IMR-90 (cell line): ENCODE measurements at regions not wholly inside any gene's neighbourhood (a gene's known extent, or its start where the extent isn't known, plus 50 kb on each side); places are given as distances from the start of the nearest gene placed in this dataset.

Experiments used
- ATAC-seq: fragments of 200-7000 bp; cut with Tn5 transposase; 2 replicates; pipeline ENCODE4 v1.9.1; 2020; ENCODE audit warnings: low read depth, mild to moderate bottlenecking, moderate library complexity
- BruUV-seq: library from RNA; stranded (reverse); fragments of 400-500 nt; replicated peaks from 2 replicates; lab custom pipeline; 2021; lab: Mats Ljungman, UMichigan
- CTCF ChIA-PET: fragments of 300-600 bp; formaldehyde crosslinking; extraction: SDS; loops from one replicate; lab custom pipeline; 2021; ENCODE audit warnings: antibody characterized with exemption; lab: Yijun Ruan, JAX
- POLR2A ChIA-PET: fragments of 300-600 bp; sonication (Branson Sonifier 250); formaldehyde crosslinking; loops from one replicate; lab custom pipeline; 2022; ENCODE audit warnings: antibody characterized with exemption; ENCODE audit not compliant: unreplicated experiment; lab: Charles Lee
- DNase-seq: peaks from one replicate; pipeline ENCODE4 v3.0.0; 2013
- H2AFZ ChIP-seq: replicated peaks from 2 replicates; pipeline ENCODE3; 2013; ENCODE audit warnings: low read length, mild to moderate bottlenecking; ENCODE audit not compliant: poor library complexity
- H2AK5ac ChIP-seq: 2 replicates; pipeline ENCODE4 v1.6.1; 2013; ENCODE audit warnings: low read depth, low read length, inconsistent platforms
- H2AK9ac ChIP-seq: replicated peaks from 2 replicates; pipeline ENCODE3; 2013; ENCODE audit warnings: mild to moderate bottlenecking, low read depth, low read length, moderate library complexity; ENCODE audit not compliant: poor library complexity
- H2BK120ac ChIP-seq: 2 replicates; pipeline ENCODE4 v1.6.1; 2013; ENCODE audit warnings: low read depth, low read length, inconsistent platforms
- H2BK15ac ChIP-seq: 3 replicates; pipeline ENCODE4 v1.6.1; 2013; ENCODE audit warnings: low read depth, low read length, inconsistent platforms
- H2BK20ac ChIP-seq: 2 replicates; pipeline ENCODE4 v1.6.1; 2013; ENCODE audit warnings: low read depth, mild to moderate bottlenecking, inconsistent platforms, low read length, moderate library complexity
- H2BK5ac ChIP-seq: 2 replicates; pipeline ENCODE4 v1.6.1; 2013; ENCODE audit warnings: mild to moderate bottlenecking, low read depth, low read length, inconsistent platforms; ENCODE audit not compliant: poor library complexity, severe bottlenecking
- H3K14ac ChIP-seq: replicated peaks from 2 replicates; pipeline ENCODE4 v1.6.1; 2013; ENCODE audit warnings: low read depth, low read length, inconsistent platforms
- H3K18ac ChIP-seq: 2 replicates; pipeline ENCODE4 v1.6.1; 2013; ENCODE audit warnings: low read depth, low read length, control low read depth
- H3K23ac ChIP-seq: 2 replicates; pipeline ENCODE4 v1.6.1; 2013; ENCODE audit warnings: low read depth, low read length, inconsistent platforms
- H3K27ac ChIP-seq: 2 replicates; pipeline ENCODE4 v1.5.1; 2013; ENCODE audit warnings: mild to moderate bottlenecking, control low read depth, low read length; ENCODE audit not compliant: insufficient read depth
- H3K27me3 ChIP-seq: 2 replicates; pipeline ENCODE4 v1.6.1; 2013; ENCODE audit warnings: low read length; ENCODE audit not compliant: control insufficient read depth, insufficient read depth
- H3K36me3 ChIP-seq: 2 replicates; pipeline ENCODE4 v1.6.1; 2013; ENCODE audit warnings: low read length, mixed read lengths; ENCODE audit not compliant: control insufficient read depth, insufficient read depth
- H3K4ac ChIP-seq: 2 replicates; pipeline ENCODE4 v1.6.1; 2013; ENCODE audit warnings: low read depth, low read length, inconsistent platforms
- H3K4me1 ChIP-seq: 2 replicates; pipeline ENCODE4 v1.6.1; 2013; ENCODE audit warnings: low read length, mixed read lengths; ENCODE audit not compliant: control insufficient read depth, insufficient read depth
- H3K4me2 ChIP-seq: 2 replicates; pipeline ENCODE4 v1.6.1; 2013; ENCODE audit warnings: low read depth, mild to moderate bottlenecking, control low read depth, low read length, moderate library complexity
- H3K4me3 ChIP-seq: 2 replicates; pipeline ENCODE4 v1.5.1; 2013; ENCODE audit warnings: low read depth, mild to moderate bottlenecking, control low read depth, low read length, moderate library complexity; ENCODE audit not compliant: insufficient read depth
- H3K56ac ChIP-seq: 2 replicates; pipeline ENCODE4 v1.6.1; 2013; ENCODE audit warnings: low read length, inconsistent platforms; ENCODE audit not compliant: insufficient read depth; ENCODE audit errors: extremely low read depth
- H3K79me1 ChIP-seq, 2 experiments: 2 replicates each; pipeline ENCODE4 v1.6.1; 2013; ENCODE audit warnings: low read length in 2 of 2, inconsistent platforms in 1 of 2, low read depth in 1 of 2
- H3K9ac ChIP-seq: 2 replicates; pipeline ENCODE4 v1.6.1; 2013; ENCODE audit warnings: low read depth, low read length, control low read depth
- H3K9me1 ChIP-seq: 2 replicates; pipeline ENCODE4 v1.6.1; 2013; ENCODE audit warnings: low read length, inconsistent platforms; ENCODE audit not compliant: insufficient read depth
- H3K9me3 ChIP-seq: 2 replicates; pipeline ENCODE4 v1.6.1; 2013; ENCODE audit warnings: low read length; ENCODE audit not compliant: control insufficient read depth, insufficient read depth
- H4K20me1 ChIP-seq: 2 replicates; pipeline ENCODE4 v1.6.1; 2013; ENCODE audit warnings: low read length, inconsistent platforms; ENCODE audit not compliant: insufficient read depth
- H4K5ac ChIP-seq: 2 replicates; pipeline ENCODE4 v1.6.1; 2013; ENCODE audit warnings: mild to moderate bottlenecking, low read depth, low read length, control low read depth
- H4K8ac ChIP-seq, 2 experiments: 2 replicates each; pipeline ENCODE4 v1.6.1; 2013; ENCODE audit warnings: low read depth in 2 of 2, low read length in 2 of 2, control low read depth in 1 of 2, inconsistent platforms in 1 of 2
- H4K91ac ChIP-seq: 2 replicates; pipeline ENCODE4 v1.6.1; 2013; ENCODE audit warnings: low read depth, low read length, inconsistent platforms; ENCODE audit not compliant: insufficient read depth
- BHLHE40 ChIP-seq: fragments of 150-350 bp; IDR thresholded peaks from 2 replicates; pipeline ENCODE4 v1.6.1; 2016; ENCODE audit warnings: mild to moderate bottlenecking, low read depth, low read length
- CEBPB ChIP-seq: IDR thresholded peaks from 2 replicates; pipeline ENCODE4 v1.6.1; 2012; ENCODE audit warnings: low read depth, low read length, improper control_type of control experiment
- CHD1 ChIP-seq: IDR thresholded peaks from 2 replicates; pipeline ENCODE4 v1.6.1; 2012; ENCODE audit warnings: low read depth, low read length, improper control_type of control experiment
- FOS ChIP-seq: fragments of 150-350 bp; IDR thresholded peaks from 2 replicates; pipeline ENCODE4 v1.6.1; 2016; ENCODE audit warnings: low read depth, low read length
- MAFK ChIP-seq: IDR thresholded peaks from 2 replicates; pipeline ENCODE4 v1.6.1; 2012; ENCODE audit warnings: low read depth, low read length, improper control_type of control experiment
- MAZ ChIP-seq: IDR thresholded peaks from 2 replicates; pipeline ENCODE4 v1.6.1; 2012; ENCODE audit warnings: low read depth, mild to moderate bottlenecking, low read length, improper control_type of control experiment, moderate library complexity, borderline replicate concordance
- MXI1 ChIP-seq: IDR thresholded peaks from 2 replicates; pipeline ENCODE4 v1.6.1; 2012; ENCODE audit warnings: low read depth, mild to moderate bottlenecking, low read length, moderate library complexity, borderline replicate concordance
- NFE2L2 ChIP-seq: fragments of 150-350 bp; IDR thresholded peaks from 2 replicates; pipeline ENCODE4 v1.6.1; 2016; ENCODE audit warnings: low read depth, mild to moderate bottlenecking, low read length
- POLR2A ChIP-seq: IDR thresholded peaks from 2 replicates; pipeline ENCODE4 v1.6.1; 2012; ENCODE audit warnings: mild to moderate bottlenecking, low read depth, low read length
- RAD21 ChIP-seq: IDR thresholded peaks from 2 replicates; pipeline ENCODE4 v1.6.1; 2012; ENCODE audit warnings: low read length, improper control_type of control experiment
- RCOR1 ChIP-seq: IDR thresholded peaks from 2 replicates; pipeline ENCODE4 v1.6.1; 2012; ENCODE audit warnings: mild to moderate bottlenecking, low read length, improper control_type of control experiment; ENCODE audit not compliant: insufficient replicate concordance
- RFX5 ChIP-seq: IDR thresholded peaks from 2 replicates; pipeline ENCODE4 v1.8.0; 2012; ENCODE audit warnings: low read depth, mild to moderate bottlenecking, low read length, moderate library complexity
- SMC3 ChIP-seq: fragments of 150-350 bp; IDR thresholded peaks from 2 replicates; pipeline ENCODE4 v1.6.1; 2016; ENCODE audit warnings: low read depth, mild to moderate bottlenecking, antibody characterized with exemption, low read length, moderate library complexity
- WGBS, 2 experiments: methylation state at CpG; one replicate each; pipeline versions ENCODE4 v1.1.5 to v1.1.7; 2013; ENCODE audit warnings: missing lambda C conversion rate in 2 of 2; ENCODE audit not compliant: insufficient read length in 1 of 2; ENCODE audit errors: extremely low coverage in 2 of 2; 5-methylcytosine and 5-hydroxymethylcytosine counted together
- dilution Hi-C: fragments of 300-500 bp; cut with HindIII; formaldehyde crosslinking; loops from one replicate; pipeline ENCODE4 v1.14.3; 2018; ENCODE audit warnings: low sequenced_read_pairs; ENCODE audit not compliant: unreplicated experiment
- in situ Hi-C: fragments of 300-500 bp; cut with MboI; formaldehyde crosslinking; loops from 3 replicates; pipeline ENCODE4 v1.14.3; 2019; ENCODE audit warnings: low sequenced_read_pairs, inconsistent platforms, mixed read lengths
- intact Hi-C: fragments of 100-400 bp; cut with micrococcal nuclease; formaldehyde crosslinking; loops from 2 replicates; pipeline ENCODE4 v1.10.0; 2022
- TF ChIP-seq, protein P1 (sequence below): conservative IDR thresholded peaks from 2 replicates; pipeline ENCODE4 v1.5.1; 2012; ENCODE audit warnings: mild to moderate bottlenecking, low read depth, low read length, improper control_type of control experiment
- TF ChIP-seq, protein P2 (sequence below): fragments of 150-350 bp; IDR thresholded peaks from 2 replicates; pipeline ENCODE4 v1.6.1; 2017; ENCODE audit warnings: mild to moderate bottlenecking, antibody characterized with exemption, low read length, low read depth
- TF ChIP-seq, protein P3 (sequence below): fragments of 150-350 bp; IDR thresholded peaks from 2 replicates; pipeline ENCODE4 v1.6.1; 2016; ENCODE audit warnings: low read depth, mild to moderate bottlenecking, low read length, moderate library complexity, borderline replicate concordance

DNA sequence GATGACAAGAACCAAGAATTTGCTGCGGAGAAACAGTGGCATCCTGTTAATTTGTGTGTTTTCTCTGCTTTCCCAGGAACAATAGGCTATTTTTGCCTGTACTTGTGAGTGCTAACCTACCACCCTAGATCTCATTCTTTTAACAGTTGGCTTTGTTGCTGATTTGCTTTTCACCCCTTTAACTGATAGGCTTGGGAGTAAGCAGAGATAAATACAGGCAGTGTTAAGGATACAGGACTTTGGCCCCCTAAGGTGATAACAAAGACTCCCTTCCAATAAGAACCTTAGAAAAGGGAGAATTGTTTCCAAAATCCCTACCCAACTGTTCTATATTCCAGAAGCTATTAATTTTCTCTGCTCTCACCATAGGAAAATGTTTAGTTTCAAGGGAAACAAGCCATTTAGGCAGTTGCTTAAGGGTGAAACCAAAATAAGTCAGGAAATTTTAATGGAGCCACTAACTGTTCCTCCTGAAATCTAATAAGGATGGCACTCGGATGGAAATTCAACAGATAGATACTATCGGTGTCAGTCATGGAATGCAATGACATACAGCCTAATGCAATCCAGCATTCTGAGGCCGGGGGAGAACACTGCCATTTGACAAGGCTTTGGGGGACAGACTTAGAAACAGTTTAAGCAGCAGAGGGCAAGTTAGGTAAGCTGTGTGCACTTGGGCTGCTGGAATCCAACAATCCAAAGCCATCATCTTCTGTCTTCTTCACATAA, 238.8 kb downstream of the RNF152 start:
- no peak for DNase-seq

More for the DNA sequence above, 238.8 kb downstream of the RNF152 start:
- Histone ChIP-seq H2AK5ac (no peak overlapping the region), H2AFZ (no peak overlapping the region), H3K14ac (no peak overlapping the region), H2BK120ac (no peak overlapping the region), H3K4me2 (no peak overlapping the region), H3K4me1 (no peaks in the 10 kb centered on the region), H2BK5ac (no peak overlapping the region), H2AK9ac (no peak overlapping the region), H3K27me3 (no peaks in the 10 kb centered on the region), H3K23ac (no peak overlapping the region), H2BK20ac (no peak overlapping the region), H3K9me1 (no peaks in the 10 kb centered on the region), H3K18ac (no peak overlapping the region), H3K4ac (no peak overlapping the region), H2BK15ac (no peak overlapping the region), H3K27ac (no peak overlapping the region), H4K91ac (no peak overlapping the region), H3K36me3 (no peaks in the 10 kb centered on the region), H4K20me1 (no peaks in the 10 kb centered on the region), H3K9ac (no peak overlapping the region), H3K9me3 (no peaks in the 10 kb centered on the region), H3K56ac (no peak overlapping the region), H4K5ac (no peak overlapping the region), H4K8ac (no peak overlapping the region), H3K79me1 (no peaks in the 10 kb centered on the region), H3K4me3 (no peak overlapping the region)
- BruUV-seq = no TSS peak
- ChIA-PET POLR2A (no interaction called here), CTCF (interaction anchor here (0.5 kb wide), 1 partner anchor 140 kb away, joined by 4 read pairs; no protein-coding TSS in a partner anchor)
- no peak for ATAC-seq
- dilution Hi-C loops = no loop called here
- no peak for TF ChIP-seq CEBPB
- TF ChIP-seq MXI1 = no peak
- no peak for TF ChIP-seq MAZ
- TF ChIP-seq RCOR1 = no peak
- no peak for TF ChIP-seq MAFK
- no peak for TF ChIP-seq CHD1
- no peak for TF ChIP-seq SMC3
- no peak for TF ChIP-seq POLR2A
- TF ChIP-seq FOS = no peak
- no peak for TF ChIP-seq RFX5
- no peak for TF ChIP-seq BHLHE40
- TF ChIP-seq, protein P1, sequence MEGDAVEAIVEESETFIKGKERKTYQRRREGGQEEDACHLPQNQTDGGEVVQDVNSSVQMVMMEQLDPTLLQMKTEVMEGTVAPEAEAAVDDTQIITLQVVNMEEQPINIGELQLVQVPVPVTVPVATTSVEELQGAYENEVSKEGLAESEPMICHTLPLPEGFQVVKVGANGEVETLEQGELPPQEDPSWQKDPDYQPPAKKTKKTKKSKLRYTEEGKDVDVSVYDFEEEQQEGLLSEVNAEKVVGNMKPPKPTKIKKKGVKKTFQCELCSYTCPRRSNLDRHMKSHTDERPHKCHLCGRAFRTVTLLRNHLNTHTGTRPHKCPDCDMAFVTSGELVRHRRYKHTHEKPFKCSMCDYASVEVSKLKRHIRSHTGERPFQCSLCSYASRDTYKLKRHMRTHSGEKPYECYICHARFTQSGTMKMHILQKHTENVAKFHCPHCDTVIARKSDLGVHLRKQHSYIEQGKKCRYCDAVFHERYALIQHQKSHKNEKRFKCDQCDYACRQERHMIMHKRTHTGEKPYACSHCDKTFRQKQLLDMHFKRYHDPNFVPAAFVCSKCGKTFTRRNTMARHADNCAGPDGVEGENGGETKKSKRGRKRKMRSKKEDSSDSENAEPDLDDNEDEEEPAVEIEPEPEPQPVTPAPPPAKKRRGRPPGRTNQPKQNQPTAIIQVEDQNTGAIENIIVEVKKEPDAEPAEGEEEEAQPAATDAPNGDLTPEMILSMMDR = no peak
- TF ChIP-seq, protein P2, sequence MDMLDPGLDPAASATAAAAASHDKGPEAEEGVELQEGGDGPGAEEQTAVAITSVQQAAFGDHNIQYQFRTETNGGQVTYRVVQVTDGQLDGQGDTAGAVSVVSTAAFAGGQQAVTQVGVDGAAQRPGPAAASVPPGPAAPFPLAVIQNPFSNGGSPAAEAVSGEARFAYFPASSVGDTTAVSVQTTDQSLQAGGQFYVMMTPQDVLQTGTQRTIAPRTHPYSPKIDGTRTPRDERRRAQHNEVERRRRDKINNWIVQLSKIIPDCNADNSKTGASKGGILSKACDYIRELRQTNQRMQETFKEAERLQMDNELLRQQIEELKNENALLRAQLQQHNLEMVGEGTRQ = no peak
- TF ChIP-seq RAD21 = no peak
- TF ChIP-seq, protein P3, sequence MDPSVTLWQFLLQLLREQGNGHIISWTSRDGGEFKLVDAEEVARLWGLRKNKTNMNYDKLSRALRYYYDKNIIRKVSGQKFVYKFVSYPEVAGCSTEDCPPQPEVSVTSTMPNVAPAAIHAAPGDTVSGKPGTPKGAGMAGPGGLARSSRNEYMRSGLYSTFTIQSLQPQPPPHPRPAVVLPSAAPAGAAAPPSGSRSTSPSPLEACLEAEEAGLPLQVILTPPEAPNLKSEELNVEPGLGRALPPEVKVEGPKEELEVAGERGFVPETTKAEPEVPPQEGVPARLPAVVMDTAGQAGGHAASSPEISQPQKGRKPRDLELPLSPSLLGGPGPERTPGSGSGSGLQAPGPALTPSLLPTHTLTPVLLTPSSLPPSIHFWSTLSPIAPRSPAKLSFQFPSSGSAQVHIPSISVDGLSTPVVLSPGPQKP = no peak
- TF ChIP-seq NFE2L2 = no peak
- intact Hi-C loops = no loop called here
- WGBS, 2 experiments = 80% methylated on average over 1 of the region's 4 CpGs; no CpG with 5 or more reads in 1 of the 2 experiments
- in situ Hi-C loops = no loop called here
